SK-N-SH (cell line): ENCODE measurements at regions not wholly inside any gene's neighbourhood (a gene's known extent, or its start where the extent isn't known, plus 50 kb on each side); places are given as distances from the start of the nearest gene placed in this dataset.
A peak's percentile ranks its signal among the peaks of the same experiment; 100 is the strongest.

Source experiments
- CTCF ChIA-PET: fragments of 300-600, 350-600 bp; formaldehyde crosslinking; extraction: SDS; loops from one replicate; lab custom pipeline; 2021; lab: Yijun Ruan, JAX
- POLR2A ChIA-PET: fragments of 350-600 bp; sonication (Branson Sonifier 250); formaldehyde crosslinking; extraction: SDS; loops from one replicate; lab custom pipeline; 2020; ENCODE audit warnings: antibody characterized with exemption, inconsistent platforms; lab: Yijun Ruan, JAX
- DNase-seq: peaks from one replicate; pipeline ENCODE4 v3.0.0; 2012
- H2AFZ ChIP-seq: fragments of 200-600 bp; sonication (generic); 2 replicates; pipeline ENCODE4 v1.8.1; 2016; ENCODE audit warnings: antibody characterized with exemption, mild to moderate bottlenecking, low read depth
- H3F3A ChIP-seq: fragments of 200-600 bp; sonication (generic); replicated peaks from 2 replicates; pipeline ENCODE3; 2016; ENCODE audit warnings: antibody characterized with exemption, mild to moderate bottlenecking; ENCODE audit not compliant: insufficient read depth
- H3K27ac ChIP-seq, 2 experiments: fragments of 200-500 bp in 1 of 2; fragments of 200-600 bp in 1 of 2; sonication (Bioruptor generic) in 1 of 2; sonication (generic), shearing (Covaris generic) in 1 of 2; 2 replicates each; pipeline versions ENCODE4 v1.5.1 to v1.6.1; 2014 to 2016; ENCODE audit warnings: low read depth in 2 of 2, inconsistent platforms in 1 of 2, low read length in 1 of 2, mild to moderate bottlenecking in 1 of 2, mixed read lengths in 1 of 2
- H3K27me3 ChIP-seq: fragments of 200-600 bp; sonication (generic), shearing (Covaris generic); 2 replicates; pipeline ENCODE4 v1.6.1; 2016; ENCODE audit warnings: mixed run types; ENCODE audit not compliant: insufficient read depth
- H3K36me3 ChIP-seq, 2 experiments: fragments of 200-500 bp in 1 of 2; fragments of 200-600 bp in 1 of 2; sonication (Bioruptor generic) in 1 of 2; sonication (generic) in 1 of 2; replicated peaks in 1 of 2; 2 replicates each; pipeline versions ENCODE3 to v1.5.1; 2014 to 2016; ENCODE audit warnings: low read length in 1 of 2, mild to moderate bottlenecking in 1 of 2; ENCODE audit not compliant: insufficient read depth in 2 of 2, control insufficient read depth in 1 of 2
- H3K4me1 ChIP-seq, 2 experiments: fragments of 200-500 bp in 1 of 2; fragments of 200-600 bp in 1 of 2; sonication (Bioruptor generic) in 1 of 2; sonication (generic), shearing (Covaris generic) in 1 of 2; 2 replicates each; pipeline versions ENCODE4 v1.5.1 to v1.6.1; 2014 to 2016; ENCODE audit warnings: low read depth in 1 of 2, low read length in 1 of 2, mixed run types in 1 of 2; ENCODE audit not compliant: insufficient read depth in 2 of 2, control insufficient read depth in 1 of 2
- H3K4me2 ChIP-seq: fragments of 200-600 bp; sonication (generic), shearing (Covaris generic); 2 replicates; pipeline ENCODE4 v1.6.1; 2017; ENCODE audit warnings: mixed run types
- H3K4me3 ChIP-seq, 2 experiments: fragments of 200-500 bp in 1 of 2; fragments of 200-600 bp in 1 of 2; sonication (Bioruptor generic) in 1 of 2; sonication (generic), shearing (Covaris generic) in 1 of 2; 2 replicates each; pipeline versions ENCODE4 v1.5.1 to v1.8.1; 2014 to 2016; ENCODE audit warnings: low read depth in 2 of 2, inconsistent platforms in 1 of 2, low read length in 1 of 2, mild to moderate bottlenecking in 1 of 2, mixed read lengths in 1 of 2, moderate library complexity in 1 of 2
- H3K79me2 ChIP-seq: fragments of 200-600 bp; sonication (generic); 2 replicates; pipeline ENCODE4 v1.8.1; 2017; ENCODE audit warnings: mild to moderate bottlenecking; ENCODE audit not compliant: insufficient read depth
- H3K9ac ChIP-seq: fragments of 200-600 bp; sonication (generic); 2 replicates; pipeline ENCODE4 v1.6.1; 2017; ENCODE audit warnings: mixed run types
- H3K9me2 ChIP-seq: fragments of 200-600 bp; sonication (generic); 2 replicates; pipeline ENCODE4 v1.6.1; 2017; ENCODE audit warnings: mixed run types
- H3K9me3 ChIP-seq: fragments of 200-600 bp; sonication (generic); 2 replicates; pipeline ENCODE4 v1.6.1; 2017; ENCODE audit warnings: mixed run types, mild to moderate bottlenecking, moderate library complexity
- H4K20me1 ChIP-seq: fragments of 200-600 bp; sonication (generic); 2 replicates; pipeline ENCODE4 v1.6.1; 2017; ENCODE audit warnings: mild to moderate bottlenecking, mixed run types; ENCODE audit not compliant: insufficient read depth
- ELF1 ChIP-seq: IDR thresholded peaks from 2 replicates; pipeline ENCODE4 v1.4.0; 2012
- EZH2phosphoT487 ChIP-seq: fragments of 200-600 bp; sonication (generic); IDR thresholded peaks from 2 replicates; pipeline ENCODE4 v1.6.1; 2017; ENCODE audit warnings: low read depth, mixed run types, mild to moderate bottlenecking, antibody characterized with exemption, moderate library complexity, borderline replicate concordance
- FOSL2 ChIP-seq: IDR thresholded peaks from 2 replicates; pipeline ENCODE4 v1.4.0; 2012; ENCODE audit warnings: low read depth, mild to moderate bottlenecking, moderate library complexity, borderline replicate concordance
- GABPA ChIP-seq: IDR thresholded peaks from 2 replicates; pipeline ENCODE4 v1.4.0; 2012; ENCODE audit warnings: low read depth, mild to moderate bottlenecking
- JUND ChIP-seq: IDR thresholded peaks from 2 replicates; pipeline ENCODE4 v1.4.0; 2012
- NFIC ChIP-seq: IDR thresholded peaks from 2 replicates; pipeline ENCODE4 v1.4.0; 2012; ENCODE audit warnings: borderline replicate concordance
- RAD21 ChIP-seq: IDR thresholded peaks from 2 replicates; pipeline ENCODE4 v1.6.1; 2012; ENCODE audit warnings: mild to moderate bottlenecking, low read length
- RFX5 ChIP-seq: IDR thresholded peaks from 2 replicates; pipeline ENCODE4 v1.6.1; 2012; ENCODE audit warnings: mild to moderate bottlenecking, improper control_type of control experiment, low read length
- RXRA ChIP-seq: IDR thresholded peaks from 2 replicates; pipeline ENCODE4 v1.4.0; 2012; ENCODE audit warnings: low read depth, mild to moderate bottlenecking, borderline replicate concordance
- SIN3A ChIP-seq: IDR thresholded peaks from 2 replicates; pipeline ENCODE4 v1.6.1; 2012; ENCODE audit warnings: low read depth, mild to moderate bottlenecking, low read length, moderate library complexity, borderline replicate concordance
- SMC3 ChIP-seq: IDR thresholded peaks from 2 replicates; pipeline ENCODE4 v1.6.1; 2012; ENCODE audit warnings: low read depth, low read length, improper control_type of control experiment
- YY1 ChIP-seq: IDR thresholded peaks from 2 replicates; pipeline ENCODE4 v1.4.0; 2012; ENCODE audit warnings: low read depth, mild to moderate bottlenecking
- WGBS: methylation state at CpG from one replicate; pipeline ENCODE4 v1.1.6; 2017; ENCODE audit warnings: low lambda C conversion rate; 5-methylcytosine and 5-hydroxymethylcytosine counted together
- TF ChIP-seq, protein P1 (sequence below): fragments of 150-350 bp; IDR thresholded peaks from 2 replicates; pipeline ENCODE4 v1.6.1; 2016; ENCODE audit warnings: mild to moderate bottlenecking, low read depth, low read length
- TF ChIP-seq, protein P2 (sequence below): IDR thresholded peaks from 2 replicates; pipeline ENCODE4 v1.6.1; 2012; ENCODE audit warnings: mild to moderate bottlenecking, low read depth, low read length, moderate library complexity

DNA sequence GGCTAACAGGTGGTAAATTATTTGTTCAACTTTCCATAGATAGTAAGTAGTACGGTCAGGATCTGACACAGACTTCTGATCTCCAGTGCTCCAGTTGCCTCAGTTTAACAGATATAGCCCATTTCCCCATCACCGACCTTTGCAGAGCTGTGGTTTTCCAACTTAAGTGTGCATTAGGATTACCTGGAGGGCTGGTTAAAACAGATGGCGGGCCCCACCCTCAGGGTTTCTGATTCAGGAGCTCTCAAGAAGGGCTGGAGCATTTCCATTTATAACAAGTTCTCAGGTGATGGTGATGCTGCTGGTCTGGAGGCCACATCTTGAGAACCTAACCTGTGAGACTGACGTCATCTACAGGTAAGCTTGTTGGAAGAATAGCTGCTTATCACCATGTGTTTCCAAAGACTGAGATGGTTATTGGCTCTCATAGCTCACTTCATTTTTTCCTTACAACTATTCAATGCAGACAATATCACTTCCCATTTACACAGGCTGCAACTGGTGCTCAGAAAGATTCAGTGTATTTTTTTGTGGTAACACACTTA lies 360.1 kb upstream of the CHD6 start:
- TF ChIP-seq RFX5 (no peak), RAD21 (no peak), SIN3A (no peak), RXRA (no peak), JUND (no peak), FOSL2 (no peak), NFIC (no peak), EZH2phosphoT487 (no peak), YY1 (no peak), GABPA (no peak), SMC3 (no peak), ELF1 (no peak)
- TF ChIP-seq, protein P1, sequence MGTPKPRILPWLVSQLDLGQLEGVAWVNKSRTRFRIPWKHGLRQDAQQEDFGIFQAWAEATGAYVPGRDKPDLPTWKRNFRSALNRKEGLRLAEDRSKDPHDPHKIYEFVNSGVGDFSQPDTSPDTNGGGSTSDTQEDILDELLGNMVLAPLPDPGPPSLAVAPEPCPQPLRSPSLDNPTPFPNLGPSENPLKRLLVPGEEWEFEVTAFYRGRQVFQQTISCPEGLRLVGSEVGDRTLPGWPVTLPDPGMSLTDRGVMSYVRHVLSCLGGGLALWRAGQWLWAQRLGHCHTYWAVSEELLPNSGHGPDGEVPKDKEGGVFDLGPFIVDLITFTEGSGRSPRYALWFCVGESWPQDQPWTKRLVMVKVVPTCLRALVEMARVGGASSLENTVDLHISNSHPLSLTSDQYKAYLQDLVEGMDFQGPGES: no peak
- TF ChIP-seq, protein P2, sequence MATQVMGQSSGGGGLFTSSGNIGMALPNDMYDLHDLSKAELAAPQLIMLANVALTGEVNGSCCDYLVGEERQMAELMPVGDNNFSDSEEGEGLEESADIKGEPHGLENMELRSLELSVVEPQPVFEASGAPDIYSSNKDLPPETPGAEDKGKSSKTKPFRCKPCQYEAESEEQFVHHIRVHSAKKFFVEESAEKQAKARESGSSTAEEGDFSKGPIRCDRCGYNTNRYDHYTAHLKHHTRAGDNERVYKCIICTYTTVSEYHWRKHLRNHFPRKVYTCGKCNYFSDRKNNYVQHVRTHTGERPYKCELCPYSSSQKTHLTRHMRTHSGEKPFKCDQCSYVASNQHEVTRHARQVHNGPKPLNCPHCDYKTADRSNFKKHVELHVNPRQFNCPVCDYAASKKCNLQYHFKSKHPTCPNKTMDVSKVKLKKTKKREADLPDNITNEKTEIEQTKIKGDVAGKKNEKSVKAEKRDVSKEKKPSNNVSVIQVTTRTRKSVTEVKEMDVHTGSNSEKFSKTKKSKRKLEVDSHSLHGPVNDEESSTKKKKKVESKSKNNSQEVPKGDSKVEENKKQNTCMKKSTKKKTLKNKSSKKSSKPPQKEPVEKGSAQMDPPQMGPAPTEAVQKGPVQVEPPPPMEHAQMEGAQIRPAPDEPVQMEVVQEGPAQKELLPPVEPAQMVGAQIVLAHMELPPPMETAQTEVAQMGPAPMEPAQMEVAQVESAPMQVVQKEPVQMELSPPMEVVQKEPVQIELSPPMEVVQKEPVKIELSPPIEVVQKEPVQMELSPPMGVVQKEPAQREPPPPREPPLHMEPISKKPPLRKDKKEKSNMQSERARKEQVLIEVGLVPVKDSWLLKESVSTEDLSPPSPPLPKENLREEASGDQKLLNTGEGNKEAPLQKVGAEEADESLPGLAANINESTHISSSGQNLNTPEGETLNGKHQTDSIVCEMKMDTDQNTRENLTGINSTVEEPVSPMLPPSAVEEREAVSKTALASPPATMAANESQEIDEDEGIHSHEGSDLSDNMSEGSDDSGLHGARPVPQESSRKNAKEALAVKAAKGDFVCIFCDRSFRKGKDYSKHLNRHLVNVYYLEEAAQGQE: no peak
- Histone ChIP-seq H3K27ac (no peak overlapping the region), H3K79me2 (no peaks in the 10 kb centered on the region), H3K36me3 (no peaks in the 10 kb centered on the region), H2AFZ (no peak overlapping the region), H3K9me3 (no peaks in the 10 kb centered on the region), H3K9ac (no peak overlapping the region), H3K4me1 (no peaks in the 10 kb centered on the region), H3K9me2 (no peaks in the 10 kb centered on the region), H3K4me2 (no peak overlapping the region), H4K20me1 (no peaks in the 10 kb centered on the region), H3K27me3 (no peaks in the 10 kb centered on the region), H3F3A (no peaks in the 10 kb centered on the region), H3K4me3 (no peak overlapping the region)
- WGBS: 25% methylated on average over 4 of the region's 4 CpGs
- DNase-seq: no peak
- CTCF ChIA-PET: no interaction called here
- POLR2A ChIA-PET: no interaction called here

DNA sequence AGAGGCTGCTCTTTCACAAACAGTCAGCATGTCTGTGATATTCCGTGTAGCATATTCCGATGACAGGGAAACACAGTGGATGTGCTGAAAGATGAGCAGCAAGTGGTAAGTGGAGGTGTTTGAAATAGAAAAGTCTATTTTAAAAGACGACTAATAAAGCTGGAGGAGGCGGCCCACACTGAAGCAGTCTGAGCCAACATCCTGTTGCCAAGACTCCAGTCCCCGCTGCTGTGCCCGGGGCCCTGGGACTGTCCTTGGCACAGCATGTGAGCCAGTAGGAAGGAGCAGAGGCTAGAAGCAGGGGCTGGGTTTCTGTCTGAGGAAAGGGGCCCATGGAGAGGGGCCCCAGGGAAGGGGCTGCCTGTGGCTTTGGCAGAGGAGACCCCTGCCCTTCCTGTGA lies 351.5 kb upstream of the CHD6 start:
- WGBS: 45% methylated on average over 6 of the region's 6 CpGs
- CTCF ChIA-PET: interaction anchor here (0.8 to 1.2 kb wide), 5 partner anchors 10 to 235 kb away, joined by 3 to 5 read pairs (median 3); no protein-coding TSS in a partner anchor

More for the DNA sequence above, 351.5 kb upstream of the CHD6 start:
- Histone ChIP-seq H3K9ac (no peak overlapping the region), H3K4me2 (no peak overlapping the region), H3F3A (no peaks in the 10 kb centered on the region), H3K9me2 (no peaks in the 10 kb centered on the region), H3K36me3 (no peaks in the 10 kb centered on the region), H4K20me1 (no peaks in the 10 kb centered on the region), H3K4me1 (peaks cover 0 to 5% of the 10 kb centered on the region in 2 experiments; a peak in 1 of 4 replicates), H3K27ac (no peak overlapping the region), H3K9me3 (no peaks in the 10 kb centered on the region), H2AFZ (no peak overlapping the region), H3K27me3 (no peaks in the 10 kb centered on the region), H3K4me3 (no peak overlapping the region), H3K79me2 (no peaks in the 10 kb centered on the region)
- peak; percentile 17 for DNase-seq
- TF ChIP-seq RXRA (no peak), EZH2phosphoT487 (no peak)
- TF ChIP-seq, protein P1: no peak
- POLR2A ChIA-PET: no interaction called here
